Gastrocnemius medialis (tissue), 4 donors: ENCODE measurements at regions not wholly inside any gene's neighbourhood (a gene's known extent, or its start where the extent isn't known, plus 50 kb on each side); places are given as distances from the start of the nearest gene placed in this dataset.

Experiments
- CTCF ChIP-seq, 5 experiments: fragments of 450-650 bp in 3 of 5; fragments of 200-600 bp in 2 of 5; sonication (generic) in 2 of 5; IDR thresholded peaks in 4 of 5; conservative IDR thresholded peaks in 1 of 5; 1 replicate in 4 of 5; 2 replicates in 1 of 5; pipeline ENCODE4 v1.5.1; 2016 to 2019; ENCODE audit warnings: antibody characterized with exemption in 5 of 5, mild to moderate bottlenecking in 3 of 5, moderate library complexity in 3 of 5
- POLR2A ChIP-seq, 2 donors: fragments of 450-650 bp; IDR thresholded peaks; one replicate each; pipeline ENCODE4 v1.6.1; 2017; ENCODE audit warnings: antibody characterized with exemption in 2 of 2, mild to moderate bottlenecking in 2 of 2, moderate library complexity in 2 of 2

- TF ChIP-seq CTCF (IDR thresholded peaks at IDR 0.05 in 4 of 5, conservative IDR thresholded peaks at IDR 0.05 in 1 of 5) (no peak), POLR2A (IDR thresholded peaks at IDR 0.05) (no peak)
Observed at GRCh38 chr11:70948855-70949531, 303.4 kb downstream of the SHANK2 start.
